K562 (cell line): ENCODE measurements at regions not wholly inside any gene's neighbourhood (a gene's known extent, or its start where the extent isn't known, plus 50 kb on each side); places are given as distances from the start of the nearest gene placed in this dataset.

Experiments used
- ADNP ChIP-seq: fragments of 200-800 bp; sonication (Bioruptor generic); IDR thresholded peaks from 2 replicates; pipeline ENCODE4 v1.6.1; 2016; ENCODE audit warnings: missing genetic modification characterization, missing compliant biosample characterization
- BCL6 ChIP-seq: fragments of 250-450 bp; sonication (Bioruptor Pico); IDR thresholded peaks from 2 replicates; pipeline ENCODE4 v1.4.0; 2020
- CEBPG ChIP-seq, 3 experiments: fragments of 200-800 bp in 1 of 3; sonication (Bioruptor generic) in 1 of 3; sonication (generic) in 1 of 3; formaldehyde crosslinking in 1 of 3; IDR thresholded peaks in 2 of 3; conservative IDR thresholded peaks in 1 of 3; 2 replicates each; pipeline versions ENCODE4 v1.6.1 to v1.8.0; 2016 to 2022; ENCODE audit warnings: missing compliant biosample characterization in 2 of 3, missing genetic modification characterization in 2 of 3, mild to moderate bottlenecking in 1 of 3, missing genetic modification reagents in 1 of 3
- NR2C1 ChIP-seq, 2 experiments: fragments of 450-650 bp; IDR thresholded peaks; 2 replicates each; pipeline ENCODE4 v1.6.1; 2017; ENCODE audit warnings: mild to moderate bottlenecking in 2 of 2, antibody characterized with exemption in 1 of 2, inconsistent platforms in 1 of 2, missing compliant biosample characterization in 1 of 2, missing genetic modification characterization in 1 of 2
- POLR2H ChIP-seq: IDR thresholded peaks from 2 replicates; pipeline ENCODE4 v1.6.1; 2016; ENCODE audit warnings: missing genetic modification characterization, low read depth, mild to moderate bottlenecking, control low read depth, missing compliant biosample characterization, moderate library complexity
- RFX1 ChIP-seq: fragments of 450-650 bp; IDR thresholded peaks from 2 replicates; pipeline ENCODE4 v1.6.1; 2016; ENCODE audit warnings: mild to moderate bottlenecking, moderate library complexity
- TEAD1 ChIP-seq, 2 experiments: fragments of 450-650 bp in 1 of 2; sonication (generic) in 1 of 2; formaldehyde crosslinking; IDR thresholded peaks; 2 replicates each; pipeline versions ENCODE4 v1.4.0 to v1.8.0; 2020 to 2022; ENCODE audit warnings: mild to moderate bottlenecking in 2 of 2, missing genetic modification reagents in 1 of 2
- ZBTB11 ChIP-seq, 3 experiments: fragments of 200-800 bp in 1 of 3; fragments of 250-450 bp in 1 of 3; fragments of 450-650 bp in 1 of 3; sonication (Bioruptor Pico) in 1 of 3; sonication (Bioruptor generic) in 1 of 3; formaldehyde crosslinking in 1 of 3; IDR thresholded peaks; 2 replicates each; pipeline versions ENCODE4 v1.6.1 to v1.8.0; 2016 to 2022; ENCODE audit warnings: mild to moderate bottlenecking in 2 of 3, missing genetic modification characterization in 2 of 3, missing compliant biosample characterization in 1 of 3, moderate library complexity in 1 of 3
- TF ChIP-seq, protein P1 (sequence below): sonication (generic); formaldehyde crosslinking; IDR thresholded peaks from 2 replicates; pipeline ENCODE4 v1.8.0; 2023; ENCODE audit warnings: mild to moderate bottlenecking, missing genetic modification reagents
- TF ChIP-seq, protein P2 (sequence below), 2 experiments: fragments of 450-650 bp in 1 of 2; sonication (generic) in 1 of 2; formaldehyde crosslinking in 1 of 2; IDR thresholded peaks in 1 of 2; conservative IDR thresholded peaks in 1 of 2; 2 replicates each; pipeline versions ENCODE4 v1.6.1 to v1.8.1; 2016 to 2023; ENCODE audit warnings: mild to moderate bottlenecking in 2 of 2, moderate library complexity in 2 of 2, inconsistent platforms in 1 of 2, missing genetic modification reagents in 1 of 2

GRCh38 chr6:27161946-27162603 lies 85.4 kb upstream of the PRSS16 start (continued):
- TF ChIP-seq, protein P1, sequence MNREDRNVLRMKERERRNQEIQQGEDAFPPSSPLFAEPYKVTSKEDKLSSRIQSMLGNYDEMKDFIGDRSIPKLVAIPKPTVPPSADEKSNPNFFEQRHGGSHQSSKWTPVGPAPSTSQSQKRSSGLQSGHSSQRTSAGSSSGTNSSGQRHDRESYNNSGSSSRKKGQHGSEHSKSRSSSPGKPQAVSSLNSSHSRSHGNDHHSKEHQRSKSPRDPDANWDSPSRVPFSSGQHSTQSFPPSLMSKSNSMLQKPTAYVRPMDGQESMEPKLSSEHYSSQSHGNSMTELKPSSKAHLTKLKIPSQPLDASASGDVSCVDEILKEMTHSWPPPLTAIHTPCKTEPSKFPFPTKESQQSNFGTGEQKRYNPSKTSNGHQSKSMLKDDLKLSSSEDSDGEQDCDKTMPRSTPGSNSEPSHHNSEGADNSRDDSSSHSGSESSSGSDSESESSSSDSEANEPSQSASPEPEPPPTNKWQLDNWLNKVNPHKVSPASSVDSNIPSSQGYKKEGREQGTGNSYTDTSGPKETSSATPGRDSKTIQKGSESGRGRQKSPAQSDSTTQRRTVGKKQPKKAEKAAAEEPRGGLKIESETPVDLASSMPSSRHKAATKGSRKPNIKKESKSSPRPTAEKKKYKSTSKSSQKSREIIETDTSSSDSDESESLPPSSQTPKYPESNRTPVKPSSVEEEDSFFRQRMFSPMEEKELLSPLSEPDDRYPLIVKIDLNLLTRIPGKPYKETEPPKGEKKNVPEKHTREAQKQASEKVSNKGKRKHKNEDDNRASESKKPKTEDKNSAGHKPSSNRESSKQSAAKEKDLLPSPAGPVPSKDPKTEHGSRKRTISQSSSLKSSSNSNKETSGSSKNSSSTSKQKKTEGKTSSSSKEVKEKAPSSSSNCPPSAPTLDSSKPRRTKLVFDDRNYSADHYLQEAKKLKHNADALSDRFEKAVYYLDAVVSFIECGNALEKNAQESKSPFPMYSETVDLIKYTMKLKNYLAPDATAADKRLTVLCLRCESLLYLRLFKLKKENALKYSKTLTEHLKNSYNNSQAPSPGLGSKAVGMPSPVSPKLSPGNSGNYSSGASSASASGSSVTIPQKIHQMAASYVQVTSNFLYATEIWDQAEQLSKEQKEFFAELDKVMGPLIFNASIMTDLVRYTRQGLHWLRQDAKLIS (CRISPR knock-in tag) = peak; percentile 71; the same call in 1 of the 2 replicates
- TF ChIP-seq CEBPG (CRISPR knock-in tag; IDR thresholded peaks at IDR 0.05) (peak; percentile 69), CEBPG (tag; conservative IDR thresholded peaks at IDR 0.05 in 1 of 2, IDR thresholded peaks at IDR 0.05 in 1 of 2) (peak; percentile 67 to 87; a peak in 3 of 4 replicates), ZBTB11 (CRISPR knock-in tag; IDR thresholded peaks at IDR 0.05) (peak in 1 of 3 experiments; percentile 21; a peak in 1 of 6 replicates), POLR2H (tag) (peak; percentile 100), TEAD1 (CRISPR knock-in tag; IDR thresholded peaks at IDR 0.05) (no peak), ADNP (tag) (peak; percentile 97), BCL6 (no peak), NR2C1 (IDR thresholded peaks at IDR 0.05) (no peak), NR2C1 (tag; IDR thresholded peaks at IDR 0.05) (no peak), RFX1 (peak; percentile 18; the same call in 1 of the 2 replicates)
- TF ChIP-seq, protein P2, sequence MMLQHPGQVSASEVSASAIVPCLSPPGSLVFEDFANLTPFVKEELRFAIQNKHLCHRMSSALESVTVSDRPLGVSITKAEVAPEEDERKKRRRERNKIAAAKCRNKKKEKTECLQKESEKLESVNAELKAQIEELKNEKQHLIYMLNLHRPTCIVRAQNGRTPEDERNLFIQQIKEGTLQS (IDR thresholded peaks at IDR 0.05) = 0 out of 2 replicates have a peak, but pooled peaks have one; percentile 27
- TF ChIP-seq, protein P2 (CRISPR knock-in tag; conservative IDR thresholded peaks at IDR 0.05) = 0 out of 2 replicates have a peak, but pooled peaks have one; percentile 55
